IMR-90 (cell line): ENCODE measurements at regions not wholly inside any gene's neighbourhood (a gene's known extent, or its start where the extent isn't known, plus 50 kb on each side); places are given as distances from the start of the nearest gene placed in this dataset.

Experiments
- ATAC-seq: fragments of 200-7000 bp; cut with Tn5 transposase; 2 replicates; pipeline ENCODE4 v1.9.1; 2020; ENCODE audit warnings: low read depth, mild to moderate bottlenecking, moderate library complexity
- BruUV-seq: library from RNA; stranded (reverse); fragments of 400-500 nt; replicated peaks from 2 replicates; lab custom pipeline; 2021; lab: Mats Ljungman, UMichigan
- CTCF ChIA-PET: fragments of 300-600 bp; formaldehyde crosslinking; extraction: SDS; loops from one replicate; lab custom pipeline; 2021; ENCODE audit warnings: antibody characterized with exemption; lab: Yijun Ruan, JAX
- POLR2A ChIA-PET: fragments of 300-600 bp; sonication (Branson Sonifier 250); formaldehyde crosslinking; loops from one replicate; lab custom pipeline; 2022; ENCODE audit warnings: antibody characterized with exemption; ENCODE audit not compliant: unreplicated experiment; lab: Charles Lee
- DNase-seq: peaks from one replicate; pipeline ENCODE4 v3.0.0; 2013
- H2AFZ ChIP-seq: replicated peaks from 2 replicates; pipeline ENCODE3; 2013; ENCODE audit warnings: low read length, mild to moderate bottlenecking; ENCODE audit not compliant: poor library complexity
- H2AK5ac ChIP-seq: 2 replicates; pipeline ENCODE4 v1.6.1; 2013; ENCODE audit warnings: low read depth, low read length, inconsistent platforms
- H2AK9ac ChIP-seq: replicated peaks from 2 replicates; pipeline ENCODE3; 2013; ENCODE audit warnings: mild to moderate bottlenecking, low read depth, low read length, moderate library complexity; ENCODE audit not compliant: poor library complexity
- H2BK120ac ChIP-seq: 2 replicates; pipeline ENCODE4 v1.6.1; 2013; ENCODE audit warnings: low read depth, low read length, inconsistent platforms
- H2BK15ac ChIP-seq: 3 replicates; pipeline ENCODE4 v1.6.1; 2013; ENCODE audit warnings: low read depth, low read length, inconsistent platforms
- H2BK20ac ChIP-seq: 2 replicates; pipeline ENCODE4 v1.6.1; 2013; ENCODE audit warnings: low read depth, mild to moderate bottlenecking, inconsistent platforms, low read length, moderate library complexity
- H2BK5ac ChIP-seq: 2 replicates; pipeline ENCODE4 v1.6.1; 2013; ENCODE audit warnings: mild to moderate bottlenecking, low read depth, low read length, inconsistent platforms; ENCODE audit not compliant: poor library complexity, severe bottlenecking
- H3K14ac ChIP-seq: replicated peaks from 2 replicates; pipeline ENCODE4 v1.6.1; 2013; ENCODE audit warnings: low read depth, low read length, inconsistent platforms
- H3K18ac ChIP-seq: 2 replicates; pipeline ENCODE4 v1.6.1; 2013; ENCODE audit warnings: low read depth, low read length, control low read depth
- H3K23ac ChIP-seq: 2 replicates; pipeline ENCODE4 v1.6.1; 2013; ENCODE audit warnings: low read depth, low read length, inconsistent platforms
- H3K27ac ChIP-seq: 2 replicates; pipeline ENCODE4 v1.5.1; 2013; ENCODE audit warnings: mild to moderate bottlenecking, control low read depth, low read length; ENCODE audit not compliant: insufficient read depth
- H3K27me3 ChIP-seq: 2 replicates; pipeline ENCODE4 v1.6.1; 2013; ENCODE audit warnings: low read length; ENCODE audit not compliant: control insufficient read depth, insufficient read depth
- H3K36me3 ChIP-seq: 2 replicates; pipeline ENCODE4 v1.6.1; 2013; ENCODE audit warnings: low read length, mixed read lengths; ENCODE audit not compliant: control insufficient read depth, insufficient read depth
- H3K4ac ChIP-seq: 2 replicates; pipeline ENCODE4 v1.6.1; 2013; ENCODE audit warnings: low read depth, low read length, inconsistent platforms
- H3K4me1 ChIP-seq: 2 replicates; pipeline ENCODE4 v1.6.1; 2013; ENCODE audit warnings: low read length, mixed read lengths; ENCODE audit not compliant: control insufficient read depth, insufficient read depth
- H3K4me2 ChIP-seq: 2 replicates; pipeline ENCODE4 v1.6.1; 2013; ENCODE audit warnings: low read depth, mild to moderate bottlenecking, control low read depth, low read length, moderate library complexity
- H3K4me3 ChIP-seq: 2 replicates; pipeline ENCODE4 v1.5.1; 2013; ENCODE audit warnings: low read depth, mild to moderate bottlenecking, control low read depth, low read length, moderate library complexity; ENCODE audit not compliant: insufficient read depth
- H3K56ac ChIP-seq: 2 replicates; pipeline ENCODE4 v1.6.1; 2013; ENCODE audit warnings: low read length, inconsistent platforms; ENCODE audit not compliant: insufficient read depth; ENCODE audit errors: extremely low read depth
- H3K79me1 ChIP-seq, 2 experiments: 2 replicates each; pipeline ENCODE4 v1.6.1; 2013; ENCODE audit warnings: low read length in 2 of 2, inconsistent platforms in 1 of 2, low read depth in 1 of 2
- H3K9ac ChIP-seq: 2 replicates; pipeline ENCODE4 v1.6.1; 2013; ENCODE audit warnings: low read depth, low read length, control low read depth
- H3K9me1 ChIP-seq: 2 replicates; pipeline ENCODE4 v1.6.1; 2013; ENCODE audit warnings: low read length, inconsistent platforms; ENCODE audit not compliant: insufficient read depth
- H3K9me3 ChIP-seq: 2 replicates; pipeline ENCODE4 v1.6.1; 2013; ENCODE audit warnings: low read length; ENCODE audit not compliant: control insufficient read depth, insufficient read depth
- H4K20me1 ChIP-seq: 2 replicates; pipeline ENCODE4 v1.6.1; 2013; ENCODE audit warnings: low read length, inconsistent platforms; ENCODE audit not compliant: insufficient read depth
- H4K5ac ChIP-seq: 2 replicates; pipeline ENCODE4 v1.6.1; 2013; ENCODE audit warnings: mild to moderate bottlenecking, low read depth, low read length, control low read depth
- H4K8ac ChIP-seq, 2 experiments: 2 replicates each; pipeline ENCODE4 v1.6.1; 2013; ENCODE audit warnings: low read depth in 2 of 2, low read length in 2 of 2, control low read depth in 1 of 2, inconsistent platforms in 1 of 2
- H4K91ac ChIP-seq: 2 replicates; pipeline ENCODE4 v1.6.1; 2013; ENCODE audit warnings: low read depth, low read length, inconsistent platforms; ENCODE audit not compliant: insufficient read depth
- BHLHE40 ChIP-seq: fragments of 150-350 bp; IDR thresholded peaks from 2 replicates; pipeline ENCODE4 v1.6.1; 2016; ENCODE audit warnings: mild to moderate bottlenecking, low read depth, low read length
- CEBPB ChIP-seq: IDR thresholded peaks from 2 replicates; pipeline ENCODE4 v1.6.1; 2012; ENCODE audit warnings: low read depth, low read length, improper control_type of control experiment
- CHD1 ChIP-seq: IDR thresholded peaks from 2 replicates; pipeline ENCODE4 v1.6.1; 2012; ENCODE audit warnings: low read depth, low read length, improper control_type of control experiment
- ELK1 ChIP-seq: fragments of 150-350 bp; IDR thresholded peaks from 2 replicates; pipeline ENCODE4 v1.6.1; 2016; ENCODE audit warnings: low read depth, mild to moderate bottlenecking, low read length, moderate library complexity, borderline replicate concordance
- FOS ChIP-seq: fragments of 150-350 bp; IDR thresholded peaks from 2 replicates; pipeline ENCODE4 v1.6.1; 2016; ENCODE audit warnings: low read depth, low read length
- MAZ ChIP-seq: IDR thresholded peaks from 2 replicates; pipeline ENCODE4 v1.6.1; 2012; ENCODE audit warnings: low read depth, mild to moderate bottlenecking, low read length, improper control_type of control experiment, moderate library complexity, borderline replicate concordance
- MXI1 ChIP-seq: IDR thresholded peaks from 2 replicates; pipeline ENCODE4 v1.6.1; 2012; ENCODE audit warnings: low read depth, mild to moderate bottlenecking, low read length, moderate library complexity, borderline replicate concordance
- NFE2L2 ChIP-seq: fragments of 150-350 bp; IDR thresholded peaks from 2 replicates; pipeline ENCODE4 v1.6.1; 2016; ENCODE audit warnings: low read depth, mild to moderate bottlenecking, low read length
- POLR2A ChIP-seq: IDR thresholded peaks from 2 replicates; pipeline ENCODE4 v1.6.1; 2012; ENCODE audit warnings: mild to moderate bottlenecking, low read depth, low read length
- RAD21 ChIP-seq: IDR thresholded peaks from 2 replicates; pipeline ENCODE4 v1.6.1; 2012; ENCODE audit warnings: low read length, improper control_type of control experiment
- RCOR1 ChIP-seq: IDR thresholded peaks from 2 replicates; pipeline ENCODE4 v1.6.1; 2012; ENCODE audit warnings: mild to moderate bottlenecking, low read length, improper control_type of control experiment; ENCODE audit not compliant: insufficient replicate concordance
- SMC3 ChIP-seq: fragments of 150-350 bp; IDR thresholded peaks from 2 replicates; pipeline ENCODE4 v1.6.1; 2016; ENCODE audit warnings: low read depth, mild to moderate bottlenecking, antibody characterized with exemption, low read length, moderate library complexity
- USF2 ChIP-seq: fragments of 150-350 bp; IDR thresholded peaks from 2 replicates; pipeline ENCODE4 v1.6.1; 2017; ENCODE audit warnings: mild to moderate bottlenecking, antibody characterized with exemption, low read length, low read depth
- WGBS, 2 experiments: methylation state at CpG; one replicate each; pipeline versions ENCODE4 v1.1.5 to v1.1.7; 2013; ENCODE audit warnings: missing lambda C conversion rate in 2 of 2; ENCODE audit not compliant: insufficient read length in 1 of 2; ENCODE audit errors: extremely low coverage in 2 of 2; 5-methylcytosine and 5-hydroxymethylcytosine counted together
- dilution Hi-C: fragments of 300-500 bp; cut with HindIII; formaldehyde crosslinking; loops from one replicate; pipeline ENCODE4 v1.14.3; 2018; ENCODE audit warnings: low sequenced_read_pairs; ENCODE audit not compliant: unreplicated experiment
- in situ Hi-C: fragments of 300-500 bp; cut with MboI; formaldehyde crosslinking; loops from 3 replicates; pipeline ENCODE4 v1.14.3; 2019; ENCODE audit warnings: low sequenced_read_pairs, inconsistent platforms, mixed read lengths
- intact Hi-C: fragments of 100-400 bp; cut with micrococcal nuclease; formaldehyde crosslinking; loops from 2 replicates; pipeline ENCODE4 v1.10.0; 2022
- TF ChIP-seq, protein P1 (sequence below): conservative IDR thresholded peaks from 2 replicates; pipeline ENCODE4 v1.5.1; 2012; ENCODE audit warnings: mild to moderate bottlenecking, low read depth, low read length, improper control_type of control experiment

DNA sequence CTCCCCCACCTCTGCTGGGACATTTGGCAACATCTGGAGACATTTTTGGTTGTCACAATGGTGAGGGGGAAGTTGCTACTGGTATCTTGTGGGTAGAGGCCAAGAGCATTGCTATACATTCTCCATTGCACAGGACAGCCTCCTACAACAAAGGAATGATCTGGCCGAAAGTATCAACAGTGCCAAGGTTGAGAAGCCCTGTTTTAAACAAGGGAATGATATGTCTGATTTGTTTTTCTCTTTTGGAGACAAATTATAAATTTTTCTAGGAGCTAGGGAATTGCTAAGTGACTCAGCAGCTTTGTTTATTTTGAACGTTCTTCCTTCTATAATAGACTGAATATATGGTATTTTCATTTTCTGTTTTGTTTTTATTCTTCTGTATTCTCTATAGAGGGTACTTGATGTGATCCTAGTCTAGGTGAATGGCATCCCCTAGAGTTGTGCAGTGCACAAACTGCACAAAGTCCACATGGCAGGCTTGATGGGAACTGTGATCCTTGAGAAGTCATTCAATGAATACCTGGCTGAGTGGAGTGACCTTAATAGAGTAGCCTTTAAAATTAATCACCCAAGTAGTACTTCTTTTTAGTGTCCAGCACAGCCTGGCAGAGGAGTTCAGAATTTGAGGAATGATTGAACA lies 288.6 kb upstream of the USP24 start:
- peak overlapping the region; percentile 39 for H2AFZ ChIP-seq
- no peak for TF ChIP-seq CEBPB
- peak; percentile 44 for TF ChIP-seq RCOR1
- no peak for TF ChIP-seq ELK1
- no peak for TF ChIP-seq CHD1
- no peak for TF ChIP-seq MXI1
- no peak for TF ChIP-seq RAD21
- no peak for TF ChIP-seq POLR2A
- no peak for TF ChIP-seq USF2
- no peak for TF ChIP-seq BHLHE40
- no peak for TF ChIP-seq SMC3
- peak; percentile 71 for TF ChIP-seq NFE2L2
- TF ChIP-seq MAZ: no peak; the same call in 1 of the 2 replicates
- TF ChIP-seq FOS: peak; percentile 41; the same call in 1 of the 2 replicates
- TF ChIP-seq, protein P1, sequence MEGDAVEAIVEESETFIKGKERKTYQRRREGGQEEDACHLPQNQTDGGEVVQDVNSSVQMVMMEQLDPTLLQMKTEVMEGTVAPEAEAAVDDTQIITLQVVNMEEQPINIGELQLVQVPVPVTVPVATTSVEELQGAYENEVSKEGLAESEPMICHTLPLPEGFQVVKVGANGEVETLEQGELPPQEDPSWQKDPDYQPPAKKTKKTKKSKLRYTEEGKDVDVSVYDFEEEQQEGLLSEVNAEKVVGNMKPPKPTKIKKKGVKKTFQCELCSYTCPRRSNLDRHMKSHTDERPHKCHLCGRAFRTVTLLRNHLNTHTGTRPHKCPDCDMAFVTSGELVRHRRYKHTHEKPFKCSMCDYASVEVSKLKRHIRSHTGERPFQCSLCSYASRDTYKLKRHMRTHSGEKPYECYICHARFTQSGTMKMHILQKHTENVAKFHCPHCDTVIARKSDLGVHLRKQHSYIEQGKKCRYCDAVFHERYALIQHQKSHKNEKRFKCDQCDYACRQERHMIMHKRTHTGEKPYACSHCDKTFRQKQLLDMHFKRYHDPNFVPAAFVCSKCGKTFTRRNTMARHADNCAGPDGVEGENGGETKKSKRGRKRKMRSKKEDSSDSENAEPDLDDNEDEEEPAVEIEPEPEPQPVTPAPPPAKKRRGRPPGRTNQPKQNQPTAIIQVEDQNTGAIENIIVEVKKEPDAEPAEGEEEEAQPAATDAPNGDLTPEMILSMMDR: 0 out of 2 replicates have a peak, but pooled peaks have one; percentile 5

More for the DNA sequence above, 288.6 kb upstream of the USP24 start:
- Histone ChIP-seq H3K27ac (peak overlapping the region; percentile 100), H3K79me1 (0 out of 4 replicates have a peak, but pooled peaks cover 0 to 2% of the 10 kb centered on the region in 2 experiments), H3K27me3 (no peaks in the 10 kb centered on the region), H2AK5ac (peak overlapping the region; percentile 98), H2AK9ac (no peak overlapping the region), H3K23ac (peak overlapping the region; percentile 98), H4K91ac (peak overlapping the region; percentile 98), H2BK20ac (peak overlapping the region; percentile 98), H2BK15ac (peak overlapping the region; percentile 98), H3K4me1 (peaks cover 32% of the 10 kb centered on the region), H3K4me2 (peak overlapping the region; percentile 72), H4K8ac (peak overlapping the region; percentile 91 to 93; a peak in 3 of 4 replicates), H3K14ac (peak overlapping the region; percentile 97), H2BK120ac (peak overlapping the region; percentile 99), H3K9ac (peak overlapping the region; percentile 62; the same call in 1 of the 2 replicates), H3K9me3 (no peaks in the 10 kb centered on the region), H3K4me3 (no peak overlapping the region), H3K56ac (peak overlapping the region; percentile 48; the same call in 1 of the 2 replicates), H3K36me3 (no peaks in the 10 kb centered on the region), H4K20me1 (no peaks in the 10 kb centered on the region), H3K18ac (peak overlapping the region; percentile 100), H2BK5ac (peak overlapping the region; percentile 93), H4K5ac (peak overlapping the region; percentile 99), H3K4ac (peak overlapping the region; percentile 98), H3K9me1 (peaks cover 22% of the 10 kb centered on the region)
- ATAC-seq (peak; percentile 80), DNase-seq (peak; percentile 83)
- in situ Hi-C loops (loop anchor here (25.0 kb wide), 1 partner anchor 1309 kb away; the partner anchor contains the start of gene FYB2), intact Hi-C loops (loop anchor here (1.0 to 10.0 kb wide), 4 partner anchors 74 to 561 kb away; no protein-coding TSS in a partner anchor), dilution Hi-C loops (no loop called here)
- ChIA-PET POLR2A (no interaction called here), CTCF (interaction anchor here (1.5 kb wide), 1 partner anchor 25 kb away, joined by 3 read pairs; no protein-coding TSS in a partner anchor)
- WGBS, 2 experiments: no CpG with 5 or more reads among the region's 2 CpGs
- BruUV-seq: no TSS peak
